ENCODE measurements at regions not wholly inside any gene's neighbourhood (a gene's known extent, or its start where the extent isn't known, plus 50 kb on each side); places are given as distances from the start of the nearest gene placed in this dataset.

GRCh38 chr12:104865080-104865479 is 93.0 kb downstream of the SLC41A2 start:
- WGBS, 2 donors, result 79 to 91% methylated on average over 1 of the region's 1 CpG
- DNase-seq (ENCODE audit: low spot score in 2 of 2), result no peak
- no peak for TF ChIP-seq CTCF (IDR thresholded peaks at IDR 0.05)
- no peak for TF ChIP-seq POLR2A (IDR thresholded peaks at IDR 0.05)
- H3K4me3 ChIP-seq (ENCODE audit: low read depth, poor library complexity, severe bottlenecking), result no peak overlapping the region
- intact Hi-C loops (cut with DNase I; ENCODE audit: low total_unique reads), result no loop called here

DNA sequence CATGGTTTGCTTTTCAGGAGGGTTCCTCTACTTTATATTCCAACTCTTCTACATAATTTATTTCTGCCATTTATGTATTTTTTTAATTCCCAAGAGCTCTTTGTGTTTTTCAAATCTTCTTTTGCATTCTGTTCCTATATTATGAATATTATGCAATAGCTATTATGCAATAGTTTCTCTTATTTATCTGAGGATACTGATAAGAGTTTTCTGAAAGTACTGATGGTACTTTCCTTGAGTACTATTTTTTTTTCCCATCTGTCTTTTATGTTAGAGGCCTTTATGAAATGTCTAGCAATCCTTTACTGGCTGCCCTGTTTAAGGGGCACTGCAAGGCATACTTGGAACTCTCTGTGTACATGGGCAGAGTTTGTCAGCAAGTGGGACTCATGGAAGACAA is 93.4 kb downstream of the SLC41A2 start:
- DNase-seq (ENCODE audit: low spot score in 2 of 2), result no peak
- no peak overlapping the region for H3K4me3 ChIP-seq (ENCODE audit: low read depth, poor library complexity, severe bottlenecking)
- intact Hi-C loops (cut with DNase I; ENCODE audit: low total_unique reads), result no loop called here
- TF ChIP-seq CTCF (IDR thresholded peaks at IDR 0.05) (no peak), POLR2A (IDR thresholded peaks at IDR 0.05) (no peak)

GRCh38 chr12:104863296-104863948 is 94.7 kb downstream of the SLC41A2 start:
- WGBS, 2 donors, result 69 to 71% methylated on average over 5 of the region's 5 CpGs
- intact Hi-C loops (cut with DNase I; ENCODE audit: low total_unique reads), result no loop called here
- no peak for DNase-seq (ENCODE audit: low spot score in 2 of 2)

GRCh38 chr12:104858611-104859543 is 99.2 kb downstream of the SLC41A2 start:
- TF ChIP-seq POLR2A (IDR thresholded peaks at IDR 0.05), result no peak
- TF ChIP-seq CTCF (IDR thresholded peaks at IDR 0.05), result no peak
- WGBS, 2 donors, result 97 to 98% methylated on average over 4 of the region's 4 CpGs
- H3K4me3 ChIP-seq (ENCODE audit: low read depth, poor library complexity, severe bottlenecking), result no peak overlapping the region
- intact Hi-C loops (cut with DNase I; ENCODE audit: low total_unique reads), result no loop called here
- no peak for DNase-seq (ENCODE audit: low spot score in 2 of 2)

More at GRCh38 chr12:104863296-104863948, 94.7 kb downstream of the SLC41A2 start:
- H3K4me3 ChIP-seq (ENCODE audit: low read depth, poor library complexity, severe bottlenecking), result no peak overlapping the region
- no peak for TF ChIP-seq POLR2A (IDR thresholded peaks at IDR 0.05)
- no peak for TF ChIP-seq CTCF (IDR thresholded peaks at IDR 0.05)

DNA sequence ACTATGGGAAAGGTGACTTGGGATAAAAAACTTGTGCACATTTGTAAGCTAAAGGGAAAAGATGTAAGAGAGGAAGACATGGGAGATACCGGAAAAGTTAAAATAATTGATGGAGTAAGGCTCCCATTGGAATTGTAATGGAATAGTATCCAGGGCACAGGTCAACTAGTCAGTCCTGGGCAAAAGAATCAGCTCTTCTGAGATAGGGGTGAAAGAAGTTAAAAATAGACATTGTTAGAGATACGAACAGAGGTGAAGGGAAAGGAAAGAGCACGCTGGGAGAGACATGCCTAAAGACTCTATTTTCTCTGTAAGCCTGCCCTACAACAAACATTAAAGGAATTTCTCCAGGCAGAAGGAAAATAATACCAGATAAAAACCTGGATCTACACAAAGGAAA is 101.6 kb downstream of the SLC41A2 start:
- DNase-seq (ENCODE audit: low spot score in 2 of 2), result no peak
- intact Hi-C loops (cut with DNase I; ENCODE audit: low total_unique reads), result no loop called here
- no peak for TF ChIP-seq POLR2A (IDR thresholded peaks at IDR 0.05)
- no peak overlapping the region for H3K4me3 ChIP-seq (ENCODE audit: low read depth, poor library complexity, severe bottlenecking)
- 71 to 80% methylated on average over 3 of the region's 3 CpGs for WGBS, 2 donors

GRCh38 chr12:104855599-104855998 is 102.5 kb downstream of the SLC41A2 start:
- H3K4me3 ChIP-seq (ENCODE audit: low read depth, poor library complexity, severe bottlenecking), result no peak overlapping the region
- 70 to 76% methylated on average over 6 of the region's 6 CpGs for WGBS, 2 donors
- no peak for TF ChIP-seq CTCF (IDR thresholded peaks at IDR 0.05)
- no peak for TF ChIP-seq POLR2A (IDR thresholded peaks at IDR 0.05)
- intact Hi-C loops (cut with DNase I; ENCODE audit: low total_unique reads), result no loop called here
- no peak for DNase-seq (ENCODE audit: low spot score in 2 of 2)

All from lower leg skin (tissue), 4 donors.